ENCODE measurements at regions not wholly inside any gene's neighbourhood (a gene's known extent, or its start where the extent isn't known, plus 50 kb on each side); places are given as distances from the start of the nearest gene placed in this dataset.

GRCh38 chr10:83848677-83849076 is 290.6 kb upstream of the GHITM start:
- TF ChIP-seq ZFX (IDR thresholded peaks at IDR 0.05): no peak
- TF ChIP-seq, protein P1, sequence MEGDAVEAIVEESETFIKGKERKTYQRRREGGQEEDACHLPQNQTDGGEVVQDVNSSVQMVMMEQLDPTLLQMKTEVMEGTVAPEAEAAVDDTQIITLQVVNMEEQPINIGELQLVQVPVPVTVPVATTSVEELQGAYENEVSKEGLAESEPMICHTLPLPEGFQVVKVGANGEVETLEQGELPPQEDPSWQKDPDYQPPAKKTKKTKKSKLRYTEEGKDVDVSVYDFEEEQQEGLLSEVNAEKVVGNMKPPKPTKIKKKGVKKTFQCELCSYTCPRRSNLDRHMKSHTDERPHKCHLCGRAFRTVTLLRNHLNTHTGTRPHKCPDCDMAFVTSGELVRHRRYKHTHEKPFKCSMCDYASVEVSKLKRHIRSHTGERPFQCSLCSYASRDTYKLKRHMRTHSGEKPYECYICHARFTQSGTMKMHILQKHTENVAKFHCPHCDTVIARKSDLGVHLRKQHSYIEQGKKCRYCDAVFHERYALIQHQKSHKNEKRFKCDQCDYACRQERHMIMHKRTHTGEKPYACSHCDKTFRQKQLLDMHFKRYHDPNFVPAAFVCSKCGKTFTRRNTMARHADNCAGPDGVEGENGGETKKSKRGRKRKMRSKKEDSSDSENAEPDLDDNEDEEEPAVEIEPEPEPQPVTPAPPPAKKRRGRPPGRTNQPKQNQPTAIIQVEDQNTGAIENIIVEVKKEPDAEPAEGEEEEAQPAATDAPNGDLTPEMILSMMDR (conservative IDR thresholded peaks at IDR 0.05): no peak
- H3K27ac ChIP-seq: no peak overlapping the region

- no peak overlapping the region for H3K27ac ChIP-seq
- TF ChIP-seq, protein P1 (conservative IDR thresholded peaks at IDR 0.05): no peak
- no peak for TF ChIP-seq ZFX (IDR thresholded peaks at IDR 0.05)
These were observed 290.2 kb upstream of the GHITM start for GRCh38 chr10:83849150-83849549.

DNA sequence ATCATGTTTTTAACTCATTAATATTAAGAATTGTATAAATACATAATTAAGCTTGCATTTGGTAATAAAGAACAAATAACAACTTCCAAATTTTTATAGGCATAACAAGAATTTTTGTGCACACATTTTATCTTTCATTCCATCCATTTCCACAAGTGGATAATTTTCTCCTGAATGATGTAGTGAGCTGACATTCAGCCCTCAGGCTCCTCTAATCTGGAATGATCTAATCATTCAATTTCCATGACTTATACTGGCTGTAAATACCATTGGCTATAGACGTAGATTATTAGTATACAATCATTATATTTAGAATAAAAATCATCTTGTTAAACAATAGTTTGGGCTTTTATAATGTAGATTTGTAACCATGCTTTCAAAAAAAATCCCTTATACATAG is 287.2 kb upstream of the GHITM start:
- TF ChIP-seq, protein P1 (conservative IDR thresholded peaks at IDR 0.05): no peak
- no peak for TF ChIP-seq ZFX (IDR thresholded peaks at IDR 0.05)

GRCh38 chr10:83862723-83863122 is 276.6 kb upstream of the GHITM start:
- TF ChIP-seq, protein P1 (conservative IDR thresholded peaks at IDR 0.05): no peak
- no peak for TF ChIP-seq ZFX (IDR thresholded peaks at IDR 0.05)
- H3K27ac ChIP-seq: no peak overlapping the region

More for the DNA sequence above, 287.2 kb upstream of the GHITM start:
- no peak overlapping the region for H3K27ac ChIP-seq

GRCh38 chr10:83863283-83863966 is 275.9 kb upstream of the GHITM start:
- no peak overlapping the region for H3K27ac ChIP-seq
- TF ChIP-seq, protein P1 (conservative IDR thresholded peaks at IDR 0.05): no peak
- TF ChIP-seq ZFX (IDR thresholded peaks at IDR 0.05): no peak

GRCh38 chr10:83869898-83870297 is 269.4 kb upstream of the GHITM start:
- no peak for TF ChIP-seq ZFX (IDR thresholded peaks at IDR 0.05)
- TF ChIP-seq, protein P1 (conservative IDR thresholded peaks at IDR 0.05): no peak
- peak overlapping the region; percentile 6; the same call in 1 of the 2 replicates for H3K27ac ChIP-seq

DNA sequence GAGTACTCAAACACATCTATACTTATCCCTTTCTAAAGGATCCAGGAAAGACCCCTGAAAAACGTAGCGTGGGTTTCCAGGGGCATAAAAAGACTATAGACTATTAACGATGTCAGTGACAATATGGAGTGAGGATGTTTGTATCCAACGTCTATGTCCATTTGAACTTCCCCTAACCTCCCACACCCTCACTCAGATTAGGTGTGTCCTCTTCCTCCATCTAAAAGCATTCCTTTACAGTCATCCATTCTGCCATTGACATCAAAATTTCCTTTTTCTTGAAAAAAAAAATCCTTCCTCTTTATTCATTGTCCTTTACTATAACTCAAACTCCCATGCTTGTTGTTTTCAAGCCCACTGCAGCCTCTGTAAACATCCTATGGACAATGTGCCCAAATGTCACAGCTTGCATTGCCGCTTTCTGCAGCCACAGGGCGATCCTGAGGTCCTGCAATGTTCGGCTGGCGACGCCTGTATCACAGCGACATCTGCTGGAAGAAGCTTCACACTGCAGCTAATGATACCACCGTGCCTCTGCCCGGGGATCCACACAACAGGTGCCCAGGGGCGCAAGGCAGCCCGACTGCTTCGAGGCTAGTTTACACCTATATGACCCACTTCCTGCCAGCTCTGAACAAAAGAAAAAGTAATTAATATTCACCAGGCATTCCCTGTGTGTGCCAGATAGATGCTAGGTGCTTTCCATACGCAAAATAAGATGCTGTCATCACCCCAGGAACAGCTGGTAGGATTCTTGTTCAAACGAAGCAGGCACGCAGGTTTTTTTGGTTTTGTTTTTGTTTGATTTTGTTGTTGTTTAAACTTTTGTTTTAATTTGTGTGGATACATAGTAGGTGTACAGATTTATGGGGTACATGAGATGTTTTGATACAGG is 267.9 kb upstream of the GHITM start:
- H3K27ac ChIP-seq: no peak overlapping the region
- TF ChIP-seq, protein P1 (conservative IDR thresholded peaks at IDR 0.05): peak; percentile 96
- TF ChIP-seq ZFX (IDR thresholded peaks at IDR 0.05): no peak

All from C4-2B (cell line).